Stimulated activated naive CD8-positive, alpha-beta T cell treated with anti-CD3 and anti-CD28 coated beads, Interleukin-15, amount 100 ng/mL, for 72 hours (primary cell): ENCODE measurements at regions not wholly inside any gene's neighbourhood (a gene's known extent, or its start where the extent isn't known, plus 50 kb on each side); places are given as distances from the start of the nearest gene placed in this dataset.
"Not testable (repeated sequence)": the region's sequence is repeated elsewhere in the genome, so short reads cannot be mapped to it uniquely, and the experiment has no call there.

Experiments used
- ATAC-seq: fragments of 150-1000 bp; cut with Tn5 transposase; 2 replicates; pipeline ENCODE4 v1.10.0; 2021; ENCODE audit warnings: mild to moderate bottlenecking, moderate library complexity
- DNase-seq, 2 donors: peaks; one replicate each; pipeline ENCODE4 v3.0.0; 2021 to 2022
- H3K27ac Mint-ChIP-seq, 2 donors: one replicate each; pipeline ENCODE4 v1.8.0; 2022; ENCODE audit warnings: mild to moderate bottlenecking in 2 of 2, mixed read lengths in 2 of 2, moderate library complexity in 2 of 2
- H3K27me3 Mint-ChIP-seq: one replicate; pipeline ENCODE4 v1.8.0; 2022; ENCODE audit warnings: mixed read lengths
- H3K4me1 Mint-ChIP-seq: one replicate; pipeline ENCODE4 v1.8.0; 2022; ENCODE audit warnings: mild to moderate bottlenecking, mixed read lengths
- H3K4me3 Mint-ChIP-seq, 2 donors: one replicate each; pipeline ENCODE4 v1.8.0; 2022; ENCODE audit warnings: mild to moderate bottlenecking in 2 of 2, mixed read lengths in 2 of 2, moderate library complexity in 1 of 2
- H3K9me3 Mint-ChIP-seq, 2 donors: one replicate each; pipeline ENCODE4 v1.8.0; 2022; ENCODE audit warnings: mixed read lengths in 2 of 2

- peaks cover 0 to 5% of the 10 kb centered on the region in 2 donors for H3K9me3 Mint-ChIP-seq
- no peak overlapping the region for H3K4me3 Mint-ChIP-seq
- no peak for DNase-seq
- H3K27ac Mint-ChIP-seq = no peak overlapping the region
- H3K27me3 Mint-ChIP-seq = peaks cover 17% of the 10 kb centered on the region
- H3K4me1 Mint-ChIP-seq = no peaks in the 10 kb centered on the region
- no peak for ATAC-seq
Observed at GRCh38 chrX:25125483-25125882, 109.7 kb upstream of the ARX start.

DNA sequence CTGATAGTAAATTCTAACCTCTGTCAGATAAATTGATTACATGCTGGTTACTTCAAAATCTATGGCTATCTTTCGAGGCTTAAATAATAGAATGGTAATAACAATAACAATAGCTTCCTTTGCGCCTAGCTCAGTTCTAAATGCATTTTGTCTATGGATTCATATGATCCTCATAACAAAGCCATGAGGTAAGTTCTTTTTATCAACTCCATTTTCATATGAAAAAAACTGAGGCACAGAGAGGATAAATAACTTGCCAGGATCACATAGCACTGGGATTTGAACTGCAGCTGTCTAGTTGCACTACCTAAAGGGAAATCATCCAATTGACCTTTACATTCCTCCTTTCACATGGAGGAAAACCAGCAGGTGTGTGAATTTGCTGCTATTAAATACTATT lies 108.6 kb upstream of the ARX start:
- ATAC-seq = no peak
- peaks cover 0 to 5% of the 10 kb centered on the region in 2 donors for H3K9me3 Mint-ChIP-seq
- no peaks in the 10 kb centered on the region for H3K4me1 Mint-ChIP-seq
- DNase-seq = no peak
- no peak overlapping the region for H3K4me3 Mint-ChIP-seq
- no peak overlapping the region for H3K27ac Mint-ChIP-seq
- peaks cover 17% of the 10 kb centered on the region for H3K27me3 Mint-ChIP-seq

- H3K27me3 Mint-ChIP-seq = no peaks in the 10 kb centered on the region
- no peaks in the 10 kb centered on the region for H3K9me3 Mint-ChIP-seq
- H3K27ac Mint-ChIP-seq = no peak overlapping the region
- no peaks in the 10 kb centered on the region for H3K4me1 Mint-ChIP-seq
- DNase-seq (no peak), ATAC-seq (no peak)
- no peak overlapping the region for H3K4me3 Mint-ChIP-seq
Observed at GRCh38 chrX:25112156-25112555, 96.4 kb upstream of the ARX start.

- DNase-seq (no peak), ATAC-seq (no peak)
- H3K9me3 Mint-ChIP-seq = no peaks in the 10 kb centered on the region
- H3K27ac Mint-ChIP-seq = no peak overlapping the region
- no peaks in the 10 kb centered on the region for H3K27me3 Mint-ChIP-seq
- H3K4me1 Mint-ChIP-seq = no peaks in the 10 kb centered on the region
- no peak overlapping the region for H3K4me3 Mint-ChIP-seq
Observed at GRCh38 chrX:25108481-25108880, 92.7 kb upstream of the ARX start.

GRCh38 chrX:25105221-25105620 lies 89.5 kb upstream of the ARX start:
- Mint-ChIP-seq H3K9me3 (no peaks in the 10 kb centered on the region), H3K27ac (no peak overlapping the region), H3K4me3 (no peak overlapping the region), H3K4me1 (no peaks in the 10 kb centered on the region), H3K27me3 (no peaks in the 10 kb centered on the region)
- ATAC-seq (no peak), DNase-seq (no peak)

DNA sequence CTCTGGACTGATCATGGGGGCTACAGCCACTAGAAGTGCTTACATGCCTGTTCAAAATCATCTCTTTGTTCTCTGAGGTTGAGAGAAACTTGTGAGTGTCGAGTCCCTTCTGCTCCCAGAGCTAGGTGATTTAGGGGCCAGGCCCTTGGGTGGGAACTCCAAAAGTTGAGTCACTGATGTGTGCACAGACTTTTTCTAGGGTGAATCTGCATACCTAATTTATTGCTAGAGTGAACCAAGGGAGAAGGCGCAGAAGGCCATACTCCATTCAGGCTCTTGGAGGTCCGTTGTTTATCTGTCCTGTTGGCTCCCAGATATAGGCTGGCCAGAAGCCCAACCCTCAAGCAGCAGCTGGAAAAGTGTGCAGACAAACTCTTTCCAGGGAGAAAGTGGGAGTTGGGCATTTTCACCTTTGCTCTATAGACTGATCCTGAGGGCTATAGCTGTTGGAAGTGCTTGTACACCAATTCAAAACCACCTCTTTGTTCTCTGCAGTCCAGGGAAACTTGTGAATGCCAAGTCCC lies 80.8 kb upstream of the ARX start:
- Mint-ChIP-seq H3K27ac (no peak overlapping the region), H3K4me3 (no peak overlapping the region), H3K4me1 (no peaks in the 10 kb centered on the region), H3K27me3 (peaks cover 6% of the 10 kb centered on the region), H3K9me3 (no peaks in the 10 kb centered on the region)
- DNase-seq (no peak), ATAC-seq (no peak)

GRCh38 chrX:25091152-25091551 lies 75.4 kb upstream of the ARX start:
- not testable (repeated sequence) for ATAC-seq, H3K4me3 Mint-ChIP-seq, H3K4me1 Mint-ChIP-seq, H3K27ac Mint-ChIP-seq, H3K9me3 Mint-ChIP-seq, H3K27me3 Mint-ChIP-seq, DNase-seq

DNA sequence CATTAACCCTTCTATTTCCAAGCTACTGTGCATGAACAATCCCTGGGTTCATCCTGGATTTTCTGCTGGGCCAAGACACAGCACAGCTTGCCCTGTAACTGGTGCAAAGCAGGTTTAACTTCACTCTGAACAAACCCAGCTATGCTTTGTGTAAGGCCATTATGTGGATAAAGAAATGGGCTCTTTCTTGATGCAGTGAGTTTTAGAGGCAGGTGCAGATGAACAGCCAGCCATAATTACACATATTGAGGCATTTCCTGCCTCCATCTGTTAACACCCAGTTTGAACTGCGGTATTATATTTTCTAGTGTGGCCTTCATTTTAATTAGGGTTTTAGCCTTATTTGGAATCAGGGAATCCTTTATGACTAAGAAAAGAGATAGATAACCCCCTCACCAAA lies 68.7 kb upstream of the ARX start:
- no peak overlapping the region for H3K4me3 Mint-ChIP-seq
- ATAC-seq (no peak), DNase-seq (no peak)
- H3K9me3 Mint-ChIP-seq = peaks cover 4 to 6% of the 10 kb centered on the region in 2 donors
- no peaks in the 10 kb centered on the region for H3K4me1 Mint-ChIP-seq
- no peak overlapping the region for H3K27ac Mint-ChIP-seq
- no peaks in the 10 kb centered on the region for H3K27me3 Mint-ChIP-seq

GRCh38 chrX:25083661-25084060 lies 67.9 kb upstream of the ARX start:
- no peaks in the 10 kb centered on the region for H3K27me3 Mint-ChIP-seq
- ATAC-seq (no peak), DNase-seq (no peak)
- H3K4me1 Mint-ChIP-seq = no peaks in the 10 kb centered on the region
- H3K27ac Mint-ChIP-seq = no peak overlapping the region
- no peak overlapping the region for H3K4me3 Mint-ChIP-seq
- H3K9me3 Mint-ChIP-seq = peaks cover 0 to 6% of the 10 kb centered on the region in 2 donors

DNA sequence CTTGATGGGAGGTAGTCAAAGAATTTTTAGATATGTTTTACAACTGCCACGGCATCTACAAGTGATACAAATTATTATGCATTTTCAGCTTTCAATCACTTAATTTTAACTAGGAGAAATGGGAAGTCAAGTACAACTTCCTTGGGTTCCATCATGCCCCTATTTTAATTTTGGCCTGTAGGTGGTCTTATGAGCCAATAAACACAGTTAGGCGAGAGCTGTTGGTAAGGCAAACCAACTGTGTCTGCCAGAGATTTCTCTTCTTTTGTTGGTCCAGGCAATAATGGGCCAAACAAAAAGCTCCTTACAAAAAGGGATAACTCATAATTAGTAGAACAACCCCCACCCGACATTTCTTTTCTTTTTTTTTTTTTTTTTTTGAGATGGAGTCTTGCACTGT lies 63.3 kb upstream of the ARX start:
- H3K27ac Mint-ChIP-seq = no peak overlapping the region
- no peak for DNase-seq

GRCh38 chrX:25076941-25077500 lies 61.3 kb upstream of the ARX start:
- Mint-ChIP-seq H3K27ac (no peak overlapping the region), H3K4me3 (no peak overlapping the region), H3K4me1 (no peaks in the 10 kb centered on the region), H3K27me3 (no peaks in the 10 kb centered on the region), H3K9me3 (no peaks in the 10 kb centered on the region)
- no peak for ATAC-seq
- no peak for DNase-seq

More for the DNA sequence above, 63.3 kb upstream of the ARX start:
- ATAC-seq = no peak
- Mint-ChIP-seq H3K4me1 (no peaks in the 10 kb centered on the region), H3K27me3 (no peaks in the 10 kb centered on the region), H3K9me3 (no peaks in the 10 kb centered on the region), H3K4me3 (no peak overlapping the region)

DNA sequence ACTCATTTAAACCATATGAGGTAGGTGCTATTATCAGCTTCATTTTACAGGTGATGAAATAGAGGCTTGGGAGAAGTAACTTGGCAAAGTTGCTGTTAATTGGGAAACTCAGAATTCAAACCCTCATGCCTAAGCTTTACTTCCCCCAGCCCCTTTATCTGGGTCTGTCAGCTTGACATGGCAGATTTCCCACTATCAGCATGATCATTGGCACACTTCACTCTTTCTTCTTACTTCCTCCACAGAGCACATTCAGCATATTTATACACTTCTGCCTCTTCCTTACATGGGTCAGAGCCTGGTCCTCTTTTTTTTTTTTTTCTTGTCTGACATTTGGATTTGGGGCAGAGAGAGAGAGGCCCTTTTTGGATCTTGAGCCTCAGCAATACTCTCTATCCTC lies 56.5 kb upstream of the ARX start:
- ATAC-seq (no peak), DNase-seq (no peak)
- H3K27me3 Mint-ChIP-seq = no peaks in the 10 kb centered on the region
- H3K4me3 Mint-ChIP-seq = no peak overlapping the region
- H3K9me3 Mint-ChIP-seq = peaks cover 0 to 15% of the 10 kb centered on the region in 2 donors
- no peak overlapping the region for H3K27ac Mint-ChIP-seq
- peaks cover 11% of the 10 kb centered on the region for H3K4me1 Mint-ChIP-seq

- DNase-seq (no peak), ATAC-seq (no peak)
- Mint-ChIP-seq H3K9me3 (peaks cover 0 to 15% of the 10 kb centered on the region in 2 donors), H3K4me3 (no peak overlapping the region), H3K4me1 (peaks cover 11% of the 10 kb centered on the region), H3K27ac (no peak overlapping the region), H3K27me3 (no peaks in the 10 kb centered on the region)
Observed at GRCh38 chrX:25070038-25070437, 54.3 kb upstream of the ARX start.

DNA sequence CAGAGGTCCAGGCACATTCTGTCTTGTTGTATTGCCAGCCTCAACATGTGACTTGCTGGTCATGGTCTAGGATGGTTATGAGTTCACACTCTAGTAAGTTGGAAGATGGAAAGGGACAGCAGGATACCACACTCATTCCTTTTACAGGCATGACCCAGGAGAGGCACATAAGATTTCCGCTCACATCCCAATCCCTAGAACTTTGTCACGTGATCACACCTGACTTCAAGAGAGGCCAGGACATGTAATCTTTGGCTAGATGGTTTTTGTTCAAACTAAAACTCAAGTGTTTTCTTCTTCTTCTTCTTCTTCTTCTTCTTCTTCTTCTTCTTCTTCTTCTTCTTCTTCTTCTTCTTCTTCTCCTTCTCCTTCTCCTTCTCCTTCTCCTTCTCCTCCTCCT lies 53.4 kb upstream of the ARX start:
- peak overlapping the region in 1 of 2 donors; percentile 72 for H3K27ac Mint-ChIP-seq
- DNase-seq = no peak
- H3K4me1 Mint-ChIP-seq = peaks cover 11% of the 10 kb centered on the region
- ATAC-seq = no peak
- no peak overlapping the region for H3K4me3 Mint-ChIP-seq
- H3K27me3 Mint-ChIP-seq = no peaks in the 10 kb centered on the region
- H3K9me3 Mint-ChIP-seq = peaks cover 0 to 15% of the 10 kb centered on the region in 2 donors

DNA sequence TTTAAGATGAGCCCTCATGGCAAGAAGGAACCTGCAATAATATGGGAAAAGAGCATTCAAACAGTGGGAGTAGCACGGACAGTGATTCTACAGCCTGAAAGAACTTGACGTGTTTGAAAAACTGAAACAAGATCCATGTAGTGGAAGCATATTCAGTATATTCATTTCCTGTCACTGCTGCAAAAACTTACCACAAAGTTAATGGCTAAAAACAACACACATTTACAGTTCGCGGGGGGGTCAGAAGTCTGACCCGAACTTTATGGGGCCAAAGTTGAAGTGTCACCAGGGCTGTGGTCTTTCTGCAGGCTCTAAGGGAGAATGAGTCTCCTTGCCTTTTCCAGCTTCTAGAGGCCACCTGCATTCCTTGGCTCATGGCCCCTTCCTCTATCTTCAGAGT lies 52.6 kb upstream of the ARX start:
- Mint-ChIP-seq H3K4me3 (no peak overlapping the region), H3K27me3 (no peaks in the 10 kb centered on the region), H3K27ac (no peak overlapping the region), H3K4me1 (peaks cover 11% of the 10 kb centered on the region), H3K9me3 (peaks cover 0 to 15% of the 10 kb centered on the region in 2 donors)
- ATAC-seq (no peak), DNase-seq (no peak)

DNA sequence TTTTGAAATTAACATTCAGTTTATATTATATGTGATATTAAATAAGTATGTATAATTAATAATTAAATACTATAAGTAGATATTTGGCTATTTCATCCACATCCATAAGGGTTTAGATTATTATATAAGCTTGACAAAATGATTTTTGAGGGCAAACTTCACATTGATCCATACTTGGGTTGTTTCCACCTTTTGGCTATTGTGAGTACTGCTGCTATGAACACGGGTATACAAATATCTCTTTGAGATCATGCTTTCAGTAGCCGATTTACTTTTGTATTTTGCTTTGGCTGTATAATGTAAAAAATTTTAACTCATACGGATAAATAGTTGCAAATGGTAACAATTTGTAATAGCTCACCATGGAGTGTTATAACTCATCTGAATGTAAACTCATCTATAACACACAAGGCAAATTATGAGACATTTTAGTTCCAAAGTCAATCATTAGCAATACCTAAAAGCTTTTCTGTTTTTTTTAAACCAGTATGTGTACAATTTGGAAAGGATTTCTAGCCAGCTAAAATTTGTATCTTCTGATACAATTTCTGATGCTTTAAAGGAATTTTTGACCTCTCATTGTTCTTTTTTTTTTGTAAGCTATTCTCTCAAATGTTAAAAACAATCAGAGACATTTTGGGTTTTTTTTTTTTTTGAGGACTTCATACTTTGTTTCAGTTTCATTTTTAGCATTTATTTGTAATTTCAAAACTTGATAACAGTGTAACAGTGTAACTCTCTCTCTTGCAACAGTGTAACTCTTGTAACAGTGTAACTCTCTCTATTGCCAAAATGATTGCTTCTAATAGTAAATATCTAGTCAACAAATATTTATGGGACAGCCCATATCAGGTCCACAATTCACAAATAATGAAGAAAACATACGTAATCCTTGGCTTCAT lies 51.8 kb upstream of the ARX start:
- no peak overlapping the region for H3K27ac Mint-ChIP-seq
- no peaks in the 10 kb centered on the region for H3K27me3 Mint-ChIP-seq
- ATAC-seq = peak; percentile 60
- H3K4me3 Mint-ChIP-seq = no peak overlapping the region
- H3K4me1 Mint-ChIP-seq = peaks cover 11% of the 10 kb centered on the region
- H3K9me3 Mint-ChIP-seq = peaks cover 0 to 15% of the 10 kb centered on the region in 2 donors
- DNase-seq = no peak
